Heart right ventricle (tissue), 16 donors: ENCODE measurements at regions not wholly inside any gene's neighbourhood (a gene's known extent, or its start where the extent isn't known, plus 50 kb on each side); places are given as distances from the start of the nearest gene placed in this dataset.

Experiments used
- ATAC-seq, 8 donors: fragments of 200-7000 bp; cut with Tn5 transposase; one replicate each; pipeline ENCODE4 v1.9.1; 2020; ENCODE audit warnings: mild to moderate bottlenecking in 8 of 8, moderate library complexity in 8 of 8, moderate number of reproducible peaks in 1 of 8
- DNase-seq, 2 donors: peaks; one replicate each; pipeline ENCODE4 v3.0.0-alpha.2; 2020
- H3K27ac ChIP-seq, 10 donors: fragments of 200-600 bp; sonication (generic) in 2 of 10; one replicate each; pipeline versions ENCODE4 v1.5.0 to v1.8.0; 2020 to 2022; ENCODE audit warnings: mild to moderate bottlenecking in 3 of 10
- H3K27me3 ChIP-seq, 7 donors: fragments of 200-600 bp; one replicate each; pipeline ENCODE4 v1.8.0; 2021 to 2022; ENCODE audit warnings: mild to moderate bottlenecking in 2 of 7
- H3K36me3 ChIP-seq, 9 donors: fragments of 200-600 bp; sonication (generic) in 1 of 9; one replicate each; pipeline versions ENCODE4 v1.5.0 to v1.8.0; 2020 to 2022; ENCODE audit warnings: mild to moderate bottlenecking in 2 of 9
- H3K4me1 ChIP-seq, 9 donors: fragments of 200-600 bp; sonication (generic) in 1 of 9; one replicate each; pipeline versions ENCODE4 v1.5.0 to v1.8.0; 2020 to 2022; ENCODE audit warnings: mild to moderate bottlenecking in 4 of 9
- H3K4me3 ChIP-seq, 10 donors: fragments of 200-600 bp; sonication (generic) in 2 of 10; one replicate each; pipeline versions ENCODE4 v1.5.0 to v1.8.0; 2020 to 2022; ENCODE audit warnings: mild to moderate bottlenecking in 7 of 10, moderate library complexity in 2 of 10
- H3K9me3 ChIP-seq, 11 donors: fragments of 200-600 bp in 10 of 11; sonication (generic) in 2 of 11; one replicate each; pipeline versions ENCODE4 v1.5.0 to v1.8.0; 2013 to 2022; ENCODE audit warnings: mild to moderate bottlenecking in 2 of 11, control low read depth in 1 of 11, moderate library complexity in 1 of 11
- CTCF ChIP-seq, 9 donors: fragments of 200-600 bp; sonication (generic) in 2 of 9; IDR thresholded peaks; one replicate each; pipeline versions ENCODE4 v1.5.0 to v1.8.0; 2021 to 2022; ENCODE audit warnings: antibody characterized with exemption in 9 of 9, mild to moderate bottlenecking in 5 of 9, moderate library complexity in 1 of 9
- WGBS, 2 donors: extraction: QIAGEN DNeasy Blood & Tissue Kit; methylation state at CpG; one replicate each; pipeline ENCODE4 v1.1.7; 2013; ENCODE audit warnings: inconsistent platforms in 1 of 2; 5-methylcytosine and 5-hydroxymethylcytosine counted together
- intact Hi-C, 10 donors: fragments of 100-400 bp; cut with DNase I; formaldehyde crosslinking; loops; one replicate each; pipeline versions ENCODE4 v1.11.1 to v1.14.2; 2022
- donor health status: Arrhythmogenic right ventricular cardiomyopathy.
- donor health status: ischemic (EF 13 %, LVEDD 7.1; RV severe dilation, severe dysfunction).
- donor health status: healthy with polysubstance abuse.
- donor health status: DM: no; HTN: yes; CAD: no.
- donor health status: DM: no; HTN: no; CAD: no.
- donor health status: ischemic (EF 25% LVEDD 6.9; RV normal size, moderate dysfunction).
- donor health status: ischemic (EF 25% LVEDD 5.7; RV mildly dilated, moderate dysfunction).
- donor health status: healthy.
- donor health status: DM: yes; HTN: yes; CAD: no.
- donor health status: Ischemic cardiomyopathy.
- donor health status: ischemic (EF 35%, LVEDD 5.7; RV mildly dilated, moderate dysfunction).
- donor health status: nonischemic (EF 11% LVEDD 7.7; RV severe dilation, severe dysfunction).
- donor health status: DM: yes; HTN: yes; CAD: no.
- donor health status: PGD.
- donor health status: ischemic (EF 29% LVEDD 5.4; RV normal size, mild dysfunction).
- donor health status: nonischemic (EF 23%, LVEDD 6.1; RV moderate dilation, normal function).

- Histone ChIP-seq H3K4me1 (no peaks in the 10 kb centered on the region), H3K36me3 (no peaks in the 10 kb centered on the region), H3K4me3 (no peak overlapping the region), H3K9me3 (peaks cover 0 to 3% (median 0%) of the 10 kb centered on the region in 11 donors), H3K27ac (no peak overlapping the region), H3K27me3 (no peaks in the 10 kb centered on the region)
- intact Hi-C loops: no loop called here
- WGBS, 2 donors: 22 to 33% methylated on average over 1 of the region's 1 CpG
- no peak for TF ChIP-seq CTCF (IDR thresholded peaks at IDR 0.05)
- no peak for DNase-seq
- no peak for ATAC-seq
Measured at GRCh38 chr5:18102733-18103132, 468.5 kb downstream of the TAF11L14 start.

GRCh38 chr5:18105449-18105848 lies 471.2 kb downstream of the TAF11L14 start:
- Histone ChIP-seq H3K4me1 (no peaks in the 10 kb centered on the region), H3K4me3 (no peak overlapping the region), H3K9me3 (peaks cover 0 to 3% (median 0%) of the 10 kb centered on the region in 11 donors), H3K27ac (no peak overlapping the region), H3K27me3 (no peaks in the 10 kb centered on the region), H3K36me3 (no peaks in the 10 kb centered on the region)
- ATAC-seq (no peak), DNase-seq (no peak)
- intact Hi-C loops: no loop called here
- 91 to 93% methylated on average over 1 of the region's 1 CpG for WGBS, 2 donors
- TF ChIP-seq CTCF (IDR thresholded peaks at IDR 0.05): no peak

- H3K4me1 ChIP-seq: no peaks in the 10 kb centered on the region
- H3K27me3 ChIP-seq: no peaks in the 10 kb centered on the region
- intact Hi-C loops: no loop called here
- 59 to 66% methylated on average over 5 of the region's 5 CpGs for WGBS, 2 donors
- ATAC-seq (no peak), DNase-seq (no peak)
- peaks cover 0 to 4% (median 0%) of the 10 kb centered on the region in 11 donors for H3K9me3 ChIP-seq
- TF ChIP-seq CTCF (IDR thresholded peaks at IDR 0.05): no peak
- H3K36me3 ChIP-seq: no peaks in the 10 kb centered on the region
- H3K4me3 ChIP-seq: no peak overlapping the region
- no peak overlapping the region for H3K27ac ChIP-seq
Measured at GRCh38 chr5:18111906-18112465, 477.7 kb downstream of the TAF11L14 start.

GRCh38 chr5:18113721-18114120 lies 479.5 kb downstream of the TAF11L14 start:
- Histone ChIP-seq H3K36me3 (no peaks in the 10 kb centered on the region), H3K9me3 (peaks cover 0 to 4% (median 0%) of the 10 kb centered on the region in 11 donors), H3K27ac (no peak overlapping the region), H3K4me1 (no peaks in the 10 kb centered on the region), H3K4me3 (no peak overlapping the region), H3K27me3 (no peaks in the 10 kb centered on the region)
- ATAC-seq (no peak), DNase-seq (no peak)
- 72 to 84% methylated on average over 3 of the region's 3 CpGs for WGBS, 2 donors
- intact Hi-C loops: no loop called here
- peak in 1 of 9 donors; percentile 9 for TF ChIP-seq CTCF (IDR thresholded peaks at IDR 0.05)
